GM23248 (cell line): ENCODE measurements at regions not wholly inside any gene's neighbourhood (a gene's known extent, or its start where the extent isn't known, plus 50 kb on each side); places are given as distances from the start of the nearest gene placed in this dataset.

Experiments
- DNase-seq: peaks from one replicate; pipeline ENCODE4 v3.0.0-alpha.2; 2015
- H2AFZ ChIP-seq: fragments of 200-600 bp; sonication (generic); 2 replicates; pipeline ENCODE4 v1.6.1; 2016; ENCODE audit warnings: antibody characterized with exemption
- H3F3A ChIP-seq: fragments of 200-600 bp; sonication (generic); 2 replicates; pipeline ENCODE4 v1.6.1; 2016; ENCODE audit warnings: mild to moderate bottlenecking, antibody characterized with exemption, mixed run types; ENCODE audit not compliant: insufficient read depth
- H3K27ac ChIP-seq: fragments of 200-600 bp; sonication (generic); 2 replicates; pipeline ENCODE4 v1.5.1; 2016; ENCODE audit warnings: mild to moderate bottlenecking
- H3K27me3 ChIP-seq: fragments of 200-600 bp; sonication (generic); replicated peaks from 2 replicates; pipeline ENCODE4 v1.6.1; 2016; ENCODE audit warnings: mild to moderate bottlenecking; ENCODE audit not compliant: insufficient read depth
- H3K36me3 ChIP-seq: fragments of 200-600 bp; sonication (generic); 2 replicates; pipeline ENCODE4 v1.6.1; 2016; ENCODE audit warnings: low read depth, mild to moderate bottlenecking
- H3K4me1 ChIP-seq: fragments of 200-600 bp; sonication (generic); 2 replicates; pipeline ENCODE4 v1.6.1; 2016; ENCODE audit warnings: mild to moderate bottlenecking; ENCODE audit not compliant: insufficient read depth
- H3K4me2 ChIP-seq: fragments of 200-600 bp; sonication (generic); one replicate; pipeline ENCODE4 v1.6.1; 2016; ENCODE audit warnings: mild to moderate bottlenecking; ENCODE audit not compliant: unreplicated experiment
- H3K4me3 ChIP-seq: fragments of 200-600 bp; sonication (generic); 2 replicates; pipeline ENCODE4 v1.5.1; 2016; ENCODE audit warnings: mild to moderate bottlenecking
- H3K79me2 ChIP-seq: fragments of 200-600 bp; sonication (generic); 2 replicates; pipeline ENCODE4 v1.6.1; 2016; ENCODE audit warnings: mild to moderate bottlenecking; ENCODE audit not compliant: insufficient read depth
- H3K9ac ChIP-seq: fragments of 200-600 bp; sonication (generic); 2 replicates; pipeline ENCODE4 v1.6.1; 2016; ENCODE audit warnings: mild to moderate bottlenecking
- H3K9me2 ChIP-seq: fragments of 200-600 bp; sonication (generic); 2 replicates; pipeline ENCODE4 v1.6.1; 2016; ENCODE audit warnings: mixed run types, mild to moderate bottlenecking, moderate library complexity; ENCODE audit not compliant: insufficient read depth
- H3K9me3 ChIP-seq: fragments of 200-600 bp; sonication (generic); one replicate; pipeline ENCODE4 v1.6.1; 2017; ENCODE audit warnings: low read depth
- H4K20me1 ChIP-seq: fragments of 200-600 bp; sonication (generic); 2 replicates; pipeline ENCODE4 v1.6.0; 2016; ENCODE audit not compliant: insufficient read depth
- EZH2 ChIP-seq: fragments of 200-600 bp; sonication (generic); IDR thresholded peaks from 2 replicates; pipeline ENCODE4 v1.6.1; 2018; ENCODE audit warnings: antibody characterized with exemption, mild to moderate bottlenecking; ENCODE audit not compliant: insufficient read depth, poor library complexity, severe bottlenecking
- EZH2phosphoT487 ChIP-seq: fragments of 200-600 bp; sonication (generic); IDR thresholded peaks from 2 replicates; pipeline ENCODE4 v1.6.1; 2018; ENCODE audit warnings: antibody characterized with exemption, moderate library complexity, mild to moderate bottlenecking, low read depth; ENCODE audit not compliant: insufficient read depth
- WGBS, 2 experiments: methylation state at CpG; one replicate each; pipeline ENCODE4 v1.1.6; 2015 to 2017; ENCODE audit warnings: low lambda C conversion rate in 2 of 2, low coverage in 1 of 2; ENCODE audit errors: missing lambda C conversion rate in 2 of 2; 5-methylcytosine and 5-hydroxymethylcytosine counted together
- in situ Hi-C: fragments of 300-500 bp; cut with MboI; formaldehyde crosslinking; loops from 2 replicates; pipeline ENCODE4 v1.15.0; 2020

- no peaks in the 10 kb centered on the region for H4K20me1 ChIP-seq
- no peaks in the 10 kb centered on the region for H3K4me1 ChIP-seq
- H3K36me3 ChIP-seq: no peaks in the 10 kb centered on the region
- TF ChIP-seq EZH2 (no peak), EZH2phosphoT487 (no peak)
- H3K4me3 ChIP-seq: no peak overlapping the region
- H3K27me3 ChIP-seq: peaks cover 20% of the 10 kb centered on the region
- H3K4me2 ChIP-seq: no peak overlapping the region
- in situ Hi-C loops: no loop called here
- no peaks in the 10 kb centered on the region for H3K9me3 ChIP-seq
- no peaks in the 10 kb centered on the region for H3K79me2 ChIP-seq
- H3F3A ChIP-seq: no peaks in the 10 kb centered on the region
- no peak overlapping the region for H3K9ac ChIP-seq
- H3K9me2 ChIP-seq: no peaks in the 10 kb centered on the region
- DNase-seq: no peak
- WGBS, 2 experiments: 67 to 80% methylated on average over 7 of the region's 7 CpGs
- H2AFZ ChIP-seq: no peak overlapping the region
- H3K27ac ChIP-seq: no peak overlapping the region
These were observed 83.3 kb upstream of the DUSP22 start for GRCh38 chr6:208938-209337.

GRCh38 chr6:209432-210103 is 82.7 kb upstream of the DUSP22 start:
- no peak overlapping the region for H3K9ac ChIP-seq
- H3K9me3 ChIP-seq: no peaks in the 10 kb centered on the region
- in situ Hi-C loops: no loop called here
- H3K79me2 ChIP-seq: no peaks in the 10 kb centered on the region
- H3K36me3 ChIP-seq: no peaks in the 10 kb centered on the region
- no peak overlapping the region for H3K4me2 ChIP-seq
- H4K20me1 ChIP-seq: no peaks in the 10 kb centered on the region
- WGBS, 2 experiments: 60 to 63% methylated on average over 26 to 27 of the region's 27 CpGs
- no peak overlapping the region for H3K4me3 ChIP-seq
- no peak overlapping the region for H3K27ac ChIP-seq
- H3F3A ChIP-seq: no peaks in the 10 kb centered on the region
- DNase-seq: no peak
- no peak overlapping the region for H2AFZ ChIP-seq
- no peaks in the 10 kb centered on the region for H3K4me1 ChIP-seq
- H3K27me3 ChIP-seq: peaks cover 20% of the 10 kb centered on the region
- TF ChIP-seq EZH2phosphoT487 (no peak), EZH2 (no peak)
- H3K9me2 ChIP-seq: no peaks in the 10 kb centered on the region

- H3K4me3 ChIP-seq: no peak overlapping the region
- 68 to 69% methylated on average over 7 of the region's 7 CpGs for WGBS, 2 experiments
These were observed 82.2 kb upstream of the DUSP22 start for GRCh38 chr6:210104-210456.

GRCh38 chr6:210778-211374 is 81.4 kb upstream of the DUSP22 start:
- Histone ChIP-seq H3K27me3 (peaks cover 20% of the 10 kb centered on the region), H3K4me1 (no peaks in the 10 kb centered on the region), H3K4me3 (no peak overlapping the region), H3K79me2 (no peaks in the 10 kb centered on the region), H2AFZ (no peak overlapping the region), H3K9me2 (no peaks in the 10 kb centered on the region), H3K9me3 (no peaks in the 10 kb centered on the region), H3K36me3 (no peaks in the 10 kb centered on the region), H3F3A (no peaks in the 10 kb centered on the region), H3K9ac (no peak overlapping the region), H4K20me1 (no peaks in the 10 kb centered on the region), H3K4me2 (no peak overlapping the region), H3K27ac (no peak overlapping the region)
- TF ChIP-seq EZH2 (no peak), EZH2phosphoT487 (no peak)
- WGBS, 2 experiments: 36 to 37% methylated on average over 13 of the region's 13 CpGs
- in situ Hi-C loops: no loop called here
- DNase-seq: no peak

More at GRCh38 chr6:210104-210456, 82.2 kb upstream of the DUSP22 start:
- Histone ChIP-seq H3K27me3 (peaks cover 20% of the 10 kb centered on the region), H3F3A (no peaks in the 10 kb centered on the region), H3K4me1 (no peaks in the 10 kb centered on the region), H3K4me2 (no peak overlapping the region), H3K9me2 (no peaks in the 10 kb centered on the region), H3K9me3 (no peaks in the 10 kb centered on the region), H4K20me1 (no peaks in the 10 kb centered on the region), H3K36me3 (no peaks in the 10 kb centered on the region), H3K27ac (no peak overlapping the region), H3K79me2 (no peaks in the 10 kb centered on the region), H2AFZ (no peak overlapping the region), H3K9ac (no peak overlapping the region)
- TF ChIP-seq EZH2 (no peak), EZH2phosphoT487 (no peak)
- in situ Hi-C loops: no loop called here
- no peak for DNase-seq
